HFF-Myc (cell line): ENCODE measurements at regions not wholly inside any gene's neighbourhood (a gene's known extent, or its start where the extent isn't known, plus 50 kb on each side); places are given as distances from the start of the nearest gene placed in this dataset.

Experiments
- DNase-seq: peaks from one replicate; pipeline ENCODE4 v3.0.0-alpha.2; 2011; ENCODE audit warnings: low read depth; ENCODE audit errors: extremely low read depth
- H3K4me3 ChIP-seq: replicated peaks from 2 replicates; pipeline ENCODE4 v1.5.1; 2011; ENCODE audit warnings: low read depth, mild to moderate bottlenecking, control low read depth, low read length
- TF ChIP-seq, protein P1 (sequence below): IDR thresholded peaks from 2 replicates; pipeline ENCODE4 v1.5.1; 2012; ENCODE audit warnings: mild to moderate bottlenecking, low read depth, low read length, control low read depth; ENCODE audit errors: missing control alignments

DNA sequence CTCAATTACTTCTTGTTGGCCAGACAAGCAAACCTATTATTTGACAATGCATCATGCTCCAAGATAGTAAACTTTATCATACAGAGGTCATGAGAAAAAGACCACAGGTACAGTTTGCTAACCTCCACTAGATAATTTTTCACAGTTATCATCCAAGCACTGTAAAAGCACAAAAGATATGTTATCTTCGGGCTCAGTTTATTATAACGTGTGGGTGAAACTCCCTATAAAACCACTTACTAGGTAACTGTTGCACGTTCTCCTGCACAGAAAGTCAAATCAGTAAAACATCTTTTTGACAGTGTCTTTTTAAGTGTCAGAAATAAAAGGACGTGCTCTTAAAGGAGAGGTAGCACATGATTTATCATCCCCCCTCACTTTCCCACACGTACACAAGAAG is 94.7 kb upstream of the BCL11A start:
- DNase-seq = no peak
- no peak overlapping the region for H3K4me3 ChIP-seq
- TF ChIP-seq, protein P1, sequence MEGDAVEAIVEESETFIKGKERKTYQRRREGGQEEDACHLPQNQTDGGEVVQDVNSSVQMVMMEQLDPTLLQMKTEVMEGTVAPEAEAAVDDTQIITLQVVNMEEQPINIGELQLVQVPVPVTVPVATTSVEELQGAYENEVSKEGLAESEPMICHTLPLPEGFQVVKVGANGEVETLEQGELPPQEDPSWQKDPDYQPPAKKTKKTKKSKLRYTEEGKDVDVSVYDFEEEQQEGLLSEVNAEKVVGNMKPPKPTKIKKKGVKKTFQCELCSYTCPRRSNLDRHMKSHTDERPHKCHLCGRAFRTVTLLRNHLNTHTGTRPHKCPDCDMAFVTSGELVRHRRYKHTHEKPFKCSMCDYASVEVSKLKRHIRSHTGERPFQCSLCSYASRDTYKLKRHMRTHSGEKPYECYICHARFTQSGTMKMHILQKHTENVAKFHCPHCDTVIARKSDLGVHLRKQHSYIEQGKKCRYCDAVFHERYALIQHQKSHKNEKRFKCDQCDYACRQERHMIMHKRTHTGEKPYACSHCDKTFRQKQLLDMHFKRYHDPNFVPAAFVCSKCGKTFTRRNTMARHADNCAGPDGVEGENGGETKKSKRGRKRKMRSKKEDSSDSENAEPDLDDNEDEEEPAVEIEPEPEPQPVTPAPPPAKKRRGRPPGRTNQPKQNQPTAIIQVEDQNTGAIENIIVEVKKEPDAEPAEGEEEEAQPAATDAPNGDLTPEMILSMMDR = no peak

DNA sequence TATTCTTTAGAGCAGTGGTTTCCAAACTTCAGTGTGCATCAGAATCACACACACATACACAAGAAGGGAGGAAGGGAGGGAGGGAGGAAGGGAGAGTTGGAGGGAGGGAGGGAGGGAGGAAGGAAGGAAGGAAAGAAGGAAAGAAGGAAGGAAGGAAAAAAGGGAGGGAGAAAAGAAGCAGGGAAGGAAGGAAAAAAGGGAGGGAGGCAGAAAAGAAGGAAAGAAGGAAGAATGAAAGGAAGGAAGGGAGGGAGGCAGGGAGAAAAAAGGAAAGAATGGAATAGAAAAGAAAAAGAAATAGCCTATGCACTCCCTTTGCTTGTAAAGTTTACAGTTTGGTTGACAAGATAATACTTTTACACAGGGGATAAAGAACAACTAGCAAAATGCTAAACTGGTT is 96.3 kb upstream of the BCL11A start:
- no peak overlapping the region for H3K4me3 ChIP-seq
- TF ChIP-seq, protein P1 = no peak
- DNase-seq = no peak

DNA sequence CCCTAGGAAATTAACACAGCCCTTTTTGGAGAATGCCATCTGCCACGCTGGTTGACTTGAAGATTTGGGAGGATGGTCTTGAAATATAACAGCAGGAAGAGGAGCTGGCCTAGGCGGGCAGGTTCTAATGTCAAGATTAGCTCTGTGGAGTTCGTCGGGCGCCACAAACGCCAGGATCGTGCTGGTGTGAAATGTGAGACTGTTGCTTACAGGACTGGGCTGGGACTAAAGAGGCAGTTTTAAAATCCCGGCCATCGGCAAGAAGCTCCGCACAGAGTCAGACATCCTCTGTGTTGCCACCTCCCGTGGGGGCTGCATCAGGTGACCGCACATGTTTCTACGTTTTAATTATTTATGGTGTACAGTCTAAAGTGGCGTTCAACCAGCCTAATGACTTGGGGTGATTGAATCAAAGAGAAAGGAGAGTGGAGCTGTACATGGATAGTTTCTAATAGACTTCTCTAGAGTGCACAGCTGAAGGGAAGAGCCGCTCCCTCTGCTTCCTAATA is 99.4 kb upstream of the BCL11A start:
- no peak overlapping the region for H3K4me3 ChIP-seq
- TF ChIP-seq, protein P1 = no peak
- no peak for DNase-seq

DNA sequence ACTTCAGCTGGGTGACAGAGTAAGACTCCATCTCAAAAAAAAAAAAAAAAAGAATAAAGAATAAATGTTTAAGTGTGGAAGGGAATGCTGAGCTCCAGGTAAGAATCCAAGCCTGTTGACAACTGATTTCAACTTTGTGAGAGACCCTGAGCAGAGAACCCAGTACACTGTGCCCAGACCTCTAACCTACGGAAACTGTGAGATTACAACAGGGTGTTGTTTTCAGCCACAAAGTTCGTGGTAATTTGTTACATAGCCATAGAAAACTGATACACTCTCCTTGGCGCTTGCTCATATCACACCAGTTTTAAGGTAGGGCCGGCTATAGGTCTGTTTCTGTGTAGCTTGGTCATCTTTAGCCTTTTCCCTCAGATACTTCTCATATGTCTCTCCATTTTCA is 98.4 kb upstream of the PAPOLG start:
- TF ChIP-seq, protein P1 = no peak
- no peak overlapping the region for H3K4me3 ChIP-seq
- DNase-seq = no peak

DNA sequence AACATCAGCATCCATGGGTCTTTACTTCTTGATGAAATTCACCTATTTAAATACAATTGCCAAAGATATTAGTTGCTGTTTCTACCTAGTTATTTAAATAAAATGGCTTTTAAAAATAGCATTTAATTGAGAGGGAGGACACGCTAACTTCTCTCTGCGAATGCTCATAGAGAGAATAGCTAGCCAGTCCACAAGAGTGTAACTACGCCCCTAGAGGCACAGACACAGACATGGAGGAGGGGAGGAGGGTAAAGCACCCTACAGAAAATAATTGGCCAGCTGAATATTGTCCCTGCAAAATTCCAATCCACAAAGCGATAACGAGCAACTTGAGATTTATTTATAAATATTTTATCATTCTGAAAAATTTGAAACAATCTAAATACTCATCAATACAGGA is 97.0 kb upstream of the PAPOLG start:
- H3K4me3 ChIP-seq = no peak overlapping the region
- TF ChIP-seq, protein P1 = no peak
- DNase-seq = no peak

DNA sequence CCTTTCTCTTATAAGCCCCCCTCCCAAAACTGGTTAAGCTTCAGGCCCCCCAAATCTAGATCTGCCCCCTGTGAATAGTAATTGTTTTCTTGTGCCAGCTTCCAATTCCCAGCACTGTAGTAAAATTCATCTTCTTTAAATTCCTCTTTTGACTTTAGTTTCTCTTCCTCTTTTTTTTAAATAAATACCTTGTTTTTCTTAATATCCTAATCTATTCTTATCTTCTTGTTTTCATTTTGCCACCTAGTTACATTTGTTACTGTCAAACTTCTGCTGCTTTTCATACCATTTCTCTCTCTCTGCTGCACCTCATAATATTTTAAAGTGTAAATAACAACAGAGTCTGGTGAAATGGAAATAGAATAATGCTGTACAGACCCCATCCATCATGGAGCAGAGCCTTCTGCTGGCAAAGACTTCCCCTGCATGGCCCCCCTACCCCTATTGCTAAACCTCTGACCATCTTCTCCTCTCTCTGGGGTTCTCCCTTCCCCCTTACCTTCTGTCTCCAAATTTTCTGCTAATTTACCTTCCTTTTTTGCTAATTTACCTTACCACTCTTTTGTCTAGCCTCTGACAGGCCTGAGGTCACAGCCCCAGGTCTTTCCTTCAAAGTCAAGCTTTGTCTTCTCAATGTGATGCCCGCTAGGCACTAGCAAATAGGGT is 94.9 kb upstream of the PAPOLG start:
- H3K4me3 ChIP-seq = no peak overlapping the region
- DNase-seq = no peak
- TF ChIP-seq, protein P1 = no peak

DNA sequence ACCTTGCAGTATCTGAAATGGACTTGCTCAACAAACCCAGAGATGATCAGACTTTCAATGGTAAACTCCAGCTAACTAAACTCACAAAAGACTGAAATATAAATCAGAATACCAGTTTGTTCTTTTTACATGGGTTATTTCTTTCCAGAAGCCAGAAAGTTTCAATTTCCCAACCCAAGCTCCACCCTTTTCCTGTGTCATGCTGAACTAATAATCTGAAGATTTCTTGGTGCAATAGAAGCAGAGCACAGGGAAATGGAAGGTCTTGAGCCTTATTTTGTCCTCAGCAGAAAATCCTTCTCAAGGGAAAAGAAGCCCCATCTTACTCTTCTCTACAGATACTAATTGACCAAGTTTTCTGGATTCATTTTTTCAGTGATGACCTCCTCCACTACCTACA is 93.3 kb upstream of the PAPOLG start:
- H3K4me3 ChIP-seq = no peak overlapping the region
- TF ChIP-seq, protein P1 = no peak
- no peak for DNase-seq
